Left colon (tissue), 2 donors: ENCODE measurements at regions not wholly inside any gene's neighbourhood (a gene's known extent, or its start where the extent isn't known, plus 50 kb on each side); places are given as distances from the start of the nearest gene placed in this dataset.

Experiments
- ATAC-seq: fragments of 200-7000 bp; cut with Tn5 transposase; one replicate; pipeline ENCODE4 v1.9.1; 2020; ENCODE audit warnings: mild to moderate bottlenecking, moderate library complexity
- DNase-seq, 2 donors: peaks; one replicate each; pipeline ENCODE4 v3.0.0-alpha.2; 2020
- intact Hi-C, 2 donors: fragments of 100-400 bp; cut with DNase I in 1 of 2; cut with micrococcal nuclease in 1 of 2; formaldehyde crosslinking; loops; one replicate each; pipeline versions ENCODE4 v1.11.2 to v1.14.0; 2022; cut with DNase I, micrococcal nuclease
- donor health status: DM: no; HTN: no; CAD: no.
- donor health status: DM: yes; HTN: yes; CAD: no.

DNA sequence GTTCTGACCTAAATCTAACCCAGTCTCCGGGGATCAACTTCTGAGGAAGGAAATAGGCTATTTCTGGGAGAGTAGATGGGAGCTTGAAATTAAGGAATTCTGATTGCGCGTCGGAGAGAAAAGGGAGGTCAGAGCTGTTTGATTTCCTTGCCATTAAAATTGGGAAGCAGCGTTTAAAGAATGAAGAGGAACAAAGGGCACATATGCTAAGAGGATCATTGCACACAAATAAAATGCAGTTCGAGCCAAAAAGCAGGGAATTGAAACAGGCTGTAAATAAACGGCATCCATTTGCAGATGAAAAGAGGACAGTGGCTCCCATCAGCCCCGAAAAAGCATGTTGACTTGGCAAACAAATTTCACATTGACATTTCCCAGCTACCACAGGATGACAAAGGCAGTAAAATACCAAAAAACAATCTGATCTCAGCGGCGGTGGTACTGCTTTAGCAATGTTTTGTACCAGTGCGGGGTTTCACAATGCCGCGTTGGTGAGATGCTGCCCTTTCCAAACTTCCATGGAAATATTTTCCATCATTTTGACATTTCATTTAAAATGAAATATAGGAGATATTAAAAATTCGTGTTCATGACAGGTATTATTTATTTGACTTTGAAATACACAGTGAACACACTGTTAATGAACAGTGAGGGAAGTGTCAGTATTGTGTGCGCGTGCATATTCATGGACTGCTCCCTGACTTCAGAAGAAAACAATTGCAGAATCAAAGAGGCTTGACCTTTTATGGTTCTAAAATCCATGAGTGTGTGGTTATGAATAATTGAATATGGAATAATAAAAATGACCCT is 108.8 kb downstream of the SQOR start:
- ATAC-seq (no peak), DNase-seq (no peak)
- intact Hi-C loops = no loop called here

DNA sequence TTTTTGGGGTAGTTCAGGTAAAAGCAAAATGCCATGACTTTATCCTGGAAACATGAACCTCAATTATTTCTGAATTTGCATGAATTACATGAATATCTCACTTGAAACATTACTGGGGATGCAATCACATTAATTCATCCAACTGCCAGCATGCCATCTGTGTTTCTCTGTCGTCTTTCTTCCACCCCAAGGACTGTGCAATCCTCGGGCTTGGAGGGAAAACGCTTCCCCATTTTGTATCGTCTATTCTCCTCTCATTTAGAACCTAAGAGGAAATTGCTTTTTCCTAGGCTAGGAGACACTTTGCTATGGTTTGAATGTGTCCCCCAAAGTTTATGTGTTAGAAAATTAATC is 109.4 kb downstream of the SQOR start:
- intact Hi-C loops = no loop called here
- DNase-seq (no peak), ATAC-seq (no peak)

DNA sequence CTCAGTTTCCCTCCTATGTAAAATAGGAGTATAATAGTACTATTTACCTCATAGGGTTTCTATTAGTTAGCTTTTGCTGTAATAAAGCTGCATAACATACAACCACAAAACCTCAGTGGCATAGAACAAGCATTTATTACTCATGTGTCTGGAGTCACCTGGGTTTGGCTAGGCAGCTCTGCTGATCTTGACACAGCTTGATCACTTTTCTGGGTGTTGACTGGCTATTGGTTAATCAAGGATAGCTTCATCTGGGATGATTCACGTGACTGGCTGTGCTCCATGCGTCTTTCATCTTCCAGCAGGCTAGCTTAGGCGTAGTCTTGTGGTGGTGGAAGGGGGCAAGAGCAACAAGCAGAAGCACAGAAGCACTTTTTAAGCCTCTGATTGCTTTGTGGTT is 112.6 kb downstream of the SQOR start:
- intact Hi-C loops = no loop called here

DNA sequence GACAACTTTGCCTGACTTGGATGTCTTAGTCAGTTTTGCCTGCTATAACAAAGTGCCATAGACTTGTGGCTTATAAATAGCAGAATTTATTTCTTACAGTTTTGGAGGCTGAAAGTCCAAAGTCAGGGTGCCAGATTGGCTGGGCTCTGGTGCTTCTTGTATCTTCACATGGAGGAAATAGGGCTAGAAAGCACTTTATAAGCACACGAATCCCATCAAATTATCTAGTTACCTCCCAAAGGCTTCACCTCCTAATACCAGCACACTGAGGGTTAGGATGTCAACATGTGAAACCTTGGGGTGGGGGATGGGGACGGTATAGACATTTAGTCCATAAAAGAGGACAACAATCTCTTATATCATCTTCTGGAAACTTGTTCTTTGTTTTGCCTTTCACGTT is 116.8 kb downstream of the SQOR start:
- intact Hi-C loops = no loop called here
- DNase-seq (no peak), ATAC-seq (no peak)

More for the DNA sequence above, 112.6 kb downstream of the SQOR start:
- DNase-seq (no peak), ATAC-seq (no peak)

DNA sequence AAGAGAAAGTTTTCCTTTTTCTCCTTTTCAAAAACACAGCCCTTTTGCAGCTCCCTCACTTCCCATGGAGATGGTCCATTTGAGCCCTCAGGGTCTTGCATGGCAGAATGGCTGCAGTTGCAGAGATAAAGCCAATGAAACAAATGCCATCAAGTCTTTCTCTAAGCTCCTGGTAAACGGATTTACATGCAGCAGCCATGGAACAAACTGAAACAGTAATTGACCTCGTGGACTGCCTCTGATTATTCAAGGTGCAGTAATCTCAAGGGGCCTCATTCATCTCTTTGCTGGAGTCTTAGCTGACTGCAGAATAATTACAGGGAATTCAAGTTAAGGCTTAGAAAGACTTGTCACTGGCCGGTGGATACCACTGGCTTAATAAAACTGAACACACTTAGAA is 125.1 kb downstream of the SQOR start:
- ATAC-seq (no peak), DNase-seq (no peak)
- intact Hi-C loops = no loop called here

DNA sequence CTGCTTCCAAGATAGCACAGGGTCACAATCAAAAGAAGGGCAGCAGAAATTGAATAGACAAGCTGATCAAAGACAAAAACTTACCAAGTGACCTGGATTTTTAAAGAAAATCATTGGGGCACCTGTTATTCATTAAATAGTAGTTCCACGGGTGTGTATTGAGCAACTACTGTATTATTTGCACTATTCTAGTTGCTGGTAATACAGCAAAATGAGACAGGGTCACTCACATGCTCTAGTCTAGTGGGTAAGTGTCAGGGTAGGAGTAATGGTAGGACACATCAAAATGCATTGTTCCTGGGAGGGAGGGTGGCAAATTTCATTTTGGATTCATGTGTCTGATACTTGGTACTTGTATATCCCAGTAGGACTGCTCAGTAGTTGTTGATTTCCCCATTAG is 127.9 kb downstream of the SQOR start:
- DNase-seq = no peak
- intact Hi-C loops = no loop called here
- no peak for ATAC-seq

DNA sequence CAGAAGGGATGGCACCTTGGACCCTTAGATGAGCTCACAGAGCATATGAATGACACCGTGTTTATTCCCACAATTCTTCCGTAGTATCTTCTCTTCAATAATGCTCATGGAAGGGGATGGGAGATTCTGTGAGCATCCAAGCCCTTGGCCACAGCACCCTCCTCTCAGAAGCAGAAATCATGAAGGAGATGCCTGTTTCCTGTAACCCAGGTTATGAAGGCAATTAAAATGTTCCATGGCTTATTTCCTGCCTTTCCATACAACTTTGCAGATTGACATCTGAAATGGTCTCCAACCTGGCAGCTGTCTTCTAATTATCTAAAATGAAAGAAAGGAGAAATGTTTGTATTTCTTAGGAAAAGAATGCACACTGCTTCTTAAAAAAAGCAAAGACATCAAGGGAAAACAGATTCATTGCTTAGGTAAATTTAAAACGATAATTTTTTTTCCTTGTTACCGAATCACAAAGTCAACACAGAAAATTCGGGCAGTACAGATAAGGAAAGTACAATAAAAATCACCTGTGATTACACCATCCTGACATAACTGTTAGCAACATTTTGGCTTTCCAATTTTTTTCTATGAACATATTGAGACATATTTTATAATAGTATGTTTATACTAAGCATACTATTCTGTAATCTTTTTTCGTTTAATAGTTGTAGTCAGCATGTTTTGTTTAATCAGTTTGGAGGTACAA is 128.5 kb downstream of the SQOR start:
- DNase-seq (no peak), ATAC-seq (peak; percentile 61)
- intact Hi-C loops = no loop called here

DNA sequence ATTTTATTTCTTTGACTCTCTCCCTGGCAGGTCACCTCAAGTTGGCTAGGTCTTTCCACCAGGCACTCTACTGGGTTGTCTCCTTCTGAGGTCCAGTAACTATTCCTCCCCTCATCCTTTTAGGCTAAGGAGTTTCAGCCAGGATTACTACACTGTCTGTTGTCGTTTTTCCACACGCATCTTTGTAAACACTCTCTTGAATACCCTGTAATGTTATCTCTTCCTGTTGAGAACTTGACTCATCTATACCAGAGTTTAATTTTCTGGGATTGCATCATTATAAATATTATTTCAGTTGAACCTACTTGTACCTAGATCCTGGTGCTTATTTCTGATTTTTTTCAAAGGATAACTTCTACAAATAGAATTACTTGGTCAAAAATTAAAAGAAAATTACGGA is 138.3 kb downstream of the SQOR start:
- intact Hi-C loops = no loop called here
- DNase-seq (no peak), ATAC-seq (no peak)

DNA sequence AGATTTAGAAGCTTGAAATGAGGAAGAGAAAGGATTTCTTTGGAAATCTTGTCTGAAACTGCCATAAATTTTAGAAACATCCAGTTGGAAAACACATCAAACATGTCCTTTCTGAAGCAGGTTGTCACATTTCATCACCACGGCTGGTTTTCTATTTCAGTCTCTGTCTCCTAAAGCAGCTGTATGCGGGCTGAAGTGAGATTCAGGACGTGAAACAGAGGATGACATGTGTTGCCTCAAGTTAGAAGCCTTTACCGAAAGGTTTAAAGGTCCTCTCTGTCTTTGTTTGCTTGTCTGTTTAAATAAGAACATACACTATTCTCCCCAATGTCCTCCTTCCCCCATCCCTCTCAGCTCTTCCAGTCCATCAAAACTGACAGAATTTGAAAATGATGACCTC is 141.9 kb downstream of the SQOR start:
- intact Hi-C loops = no loop called here
- ATAC-seq (no peak), DNase-seq (no peak)

DNA sequence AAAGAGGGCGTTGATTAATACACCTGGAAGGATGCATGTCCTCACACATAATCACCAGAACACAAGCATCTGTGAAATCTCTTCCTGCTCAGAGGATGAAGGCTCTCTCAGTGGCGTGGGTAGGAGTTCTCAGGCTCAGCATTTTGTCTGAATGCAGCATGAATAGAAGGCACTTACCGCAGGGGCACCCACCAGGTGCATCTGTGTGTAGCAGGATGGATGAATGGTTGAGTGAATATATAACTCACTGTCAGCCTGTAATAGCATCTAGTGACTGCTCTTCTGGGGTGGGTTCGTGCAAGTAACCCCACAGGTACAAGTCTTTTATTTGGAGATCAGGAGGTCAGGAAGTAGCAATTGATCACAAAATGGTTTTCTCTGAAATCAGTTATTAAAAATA is 143.0 kb downstream of the SQOR start:
- ATAC-seq (no peak), DNase-seq (no peak)
- intact Hi-C loops = no loop called here

DNA sequence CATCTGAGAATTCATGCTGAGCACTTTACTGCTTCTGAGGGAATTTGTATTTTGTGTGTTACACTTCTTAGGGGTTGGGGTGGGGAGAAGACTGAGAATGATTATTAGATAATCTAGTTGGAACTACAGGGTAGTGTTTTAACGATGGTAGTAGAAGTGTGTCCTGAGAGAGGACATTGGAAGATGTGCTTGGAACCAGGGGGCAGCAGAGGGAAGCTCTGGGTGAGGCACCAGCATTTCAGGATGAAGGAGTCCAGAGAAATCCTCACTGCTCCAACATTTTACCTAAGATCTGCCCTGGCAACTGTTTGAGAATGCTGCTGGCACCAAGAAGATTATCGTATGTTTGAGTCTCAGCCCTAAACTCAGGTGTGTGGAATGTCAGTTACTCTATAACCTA is 145.5 kb downstream of the SQOR start:
- ATAC-seq (no peak), DNase-seq (no peak)
- intact Hi-C loops = no loop called here

DNA sequence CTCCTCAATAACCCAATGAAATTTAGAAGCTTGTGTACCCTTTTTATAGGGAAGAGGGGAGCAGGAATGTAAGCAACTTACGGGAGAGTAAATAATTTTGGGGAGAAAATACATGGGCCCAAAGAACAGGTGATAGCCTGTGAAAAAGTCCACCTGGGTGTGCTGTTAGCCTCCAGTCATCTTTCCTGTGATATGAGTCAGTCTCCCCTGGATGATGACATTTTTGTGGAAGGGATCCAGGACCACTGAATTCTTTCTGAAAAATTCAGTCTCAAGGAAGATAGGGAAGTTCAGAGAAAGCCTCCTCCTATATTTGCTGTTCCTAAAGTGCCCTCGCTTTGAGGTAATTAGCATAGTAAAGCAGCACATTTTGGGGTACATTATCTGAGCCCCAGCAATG is 149.8 kb downstream of the SQOR start:
- ATAC-seq (no peak), DNase-seq (no peak)
- intact Hi-C loops = no loop called here

DNA sequence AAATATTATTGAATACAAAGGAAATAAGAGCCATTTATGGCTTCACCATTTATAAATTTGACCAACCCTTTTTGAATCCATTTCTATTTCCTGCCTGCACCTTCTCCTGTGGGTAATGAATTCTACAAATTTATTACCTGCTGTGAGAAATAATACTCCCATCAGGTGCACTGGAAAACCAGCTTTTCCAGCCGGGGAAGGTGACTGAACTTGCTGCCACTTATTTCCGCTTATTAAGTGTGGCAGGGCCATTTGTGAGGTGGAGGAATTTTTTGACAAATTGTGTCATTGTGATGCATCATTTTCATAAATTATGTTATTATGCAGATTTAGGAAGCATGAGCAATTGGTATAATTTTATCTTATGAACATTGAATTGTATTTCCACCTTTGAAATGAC is 151.1 kb downstream of the SQOR start:
- ATAC-seq = no peak
- DNase-seq = no peak
- intact Hi-C loops = no loop called here

DNA sequence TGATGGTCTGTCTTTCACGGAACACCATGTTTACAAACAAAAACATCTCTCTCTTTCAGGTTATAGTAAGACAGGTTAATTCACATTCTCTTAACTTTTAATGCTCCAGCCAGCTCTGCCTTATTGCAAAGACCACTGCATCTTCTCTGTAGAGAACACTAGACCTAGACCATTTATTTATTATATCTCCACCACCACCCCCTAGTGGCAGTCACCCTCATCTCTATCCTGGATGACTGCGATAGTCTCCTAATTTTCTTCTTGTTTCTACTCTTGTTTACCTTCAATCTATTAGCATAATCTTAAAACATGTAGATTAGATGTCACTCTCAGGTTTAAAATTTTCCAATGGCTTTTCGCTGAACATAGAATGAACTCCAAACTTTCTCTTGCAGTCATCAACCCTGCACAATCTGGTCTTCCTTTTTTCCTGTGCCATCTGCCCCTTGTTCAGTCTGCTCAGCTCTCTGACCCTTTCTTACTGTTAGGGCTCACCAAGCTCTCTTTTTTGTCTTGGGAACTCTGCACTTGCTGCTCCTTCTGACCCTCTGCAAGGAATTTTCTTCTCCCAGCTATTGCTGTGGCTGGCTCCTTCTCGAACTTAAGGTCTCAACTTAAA is 155.6 kb downstream of the SQOR start:
- DNase-seq (peak in 1 of 2 donors; percentile 59), ATAC-seq (peak; percentile 77)
- intact Hi-C loops = loop anchor here in 1 of 2 donors (5.0 kb wide), 1 partner anchor 78 kb away; no protein-coding TSS in a partner anchor

DNA sequence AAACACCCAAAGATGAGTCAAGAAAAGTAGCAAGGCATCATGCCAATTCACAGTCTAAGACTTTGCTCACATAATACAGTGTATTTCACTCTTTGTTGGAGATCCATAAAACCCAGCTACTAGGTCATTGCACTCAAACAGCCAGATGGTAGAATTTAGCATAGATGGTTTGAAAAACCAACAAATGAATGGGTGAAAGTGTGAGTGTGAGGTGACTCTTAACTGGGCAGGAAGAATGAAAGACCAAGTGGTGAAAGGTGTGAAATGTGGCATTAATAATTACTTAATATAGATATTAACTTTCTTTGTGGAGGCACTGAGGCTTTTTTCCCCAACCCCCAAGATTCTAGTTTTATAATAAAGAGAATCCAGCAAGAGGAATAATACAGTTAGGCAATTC is 159.5 kb downstream of the SQOR start:
- ATAC-seq (no peak), DNase-seq (no peak)
- intact Hi-C loops = loop anchor here in 1 of 2 donors (5.0 kb wide), 1 partner anchor 82 kb away; no protein-coding TSS in a partner anchor

DNA sequence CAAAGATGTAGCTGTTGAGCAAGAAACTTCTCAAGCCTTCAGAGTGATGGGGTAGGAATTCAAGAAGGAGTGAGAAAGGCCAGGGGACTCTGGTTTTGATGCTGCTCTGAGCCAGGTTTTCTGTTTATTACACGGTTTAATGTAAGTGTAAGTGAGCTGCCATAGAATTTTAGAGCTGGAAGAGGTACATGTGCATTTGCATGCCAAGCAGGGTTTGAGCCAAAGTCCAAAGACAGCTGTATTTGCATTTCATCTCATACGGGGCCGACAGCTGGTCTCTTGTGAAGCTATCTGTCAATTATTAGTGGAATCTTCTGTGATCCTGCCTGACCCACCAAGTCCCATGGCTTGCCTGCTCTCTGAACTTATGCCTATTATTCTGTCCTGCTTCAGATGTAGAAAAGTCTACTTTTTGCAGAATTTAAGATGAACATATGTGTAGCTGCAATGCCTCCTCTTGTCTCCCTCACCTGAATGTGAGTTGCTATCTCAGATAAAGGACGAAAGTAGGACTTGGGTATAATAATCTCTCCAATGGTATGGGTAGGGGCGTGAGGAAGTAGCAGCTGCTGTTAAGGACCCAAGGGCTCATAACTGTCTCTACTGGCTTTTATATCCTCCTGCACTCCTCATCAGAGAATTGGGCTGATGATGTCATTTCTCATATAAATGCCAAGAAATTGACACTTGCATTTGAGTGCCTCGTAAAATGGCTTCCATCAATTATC is 160.0 kb downstream of the SQOR start:
- peak; percentile 34 for ATAC-seq
- intact Hi-C loops = loop anchor here in 1 of 2 donors (5.0 kb wide), 1 partner anchor 83 kb away; no protein-coding TSS in a partner anchor
- DNase-seq = peak in 1 of 2 donors; percentile 9

DNA sequence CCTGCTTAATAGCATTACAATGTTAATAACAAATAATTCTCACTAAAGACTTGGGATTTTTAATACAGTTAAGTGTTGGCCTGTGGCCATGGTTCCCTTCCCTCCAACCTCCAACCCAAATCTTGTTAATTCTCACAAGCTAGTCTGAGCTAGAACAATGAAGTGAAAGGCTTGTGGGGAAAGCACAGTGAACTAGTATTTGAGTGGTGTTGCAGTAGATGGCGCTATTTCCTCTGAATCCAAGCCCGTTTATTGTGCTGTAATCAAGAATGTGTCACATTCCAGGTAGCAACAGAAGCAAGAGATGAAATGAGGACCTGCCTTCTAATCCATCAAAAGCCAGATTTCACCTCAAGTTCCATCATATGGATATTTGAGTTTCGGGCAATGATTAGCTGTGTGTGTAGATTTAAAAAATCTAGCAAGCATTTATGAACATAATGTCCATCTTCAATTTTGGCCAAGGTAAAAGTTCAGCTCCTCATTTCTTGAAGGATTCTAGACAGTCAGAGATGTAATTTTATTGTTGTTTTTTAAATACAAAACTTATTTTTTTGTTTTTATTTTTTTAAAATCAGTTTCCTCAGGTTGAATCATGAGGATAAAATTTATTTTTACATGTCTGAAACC is 160.7 kb downstream of the SQOR start:
- intact Hi-C loops = no loop called here
- ATAC-seq (peak; percentile 85), DNase-seq (peak; percentile 17 to 36)

DNA sequence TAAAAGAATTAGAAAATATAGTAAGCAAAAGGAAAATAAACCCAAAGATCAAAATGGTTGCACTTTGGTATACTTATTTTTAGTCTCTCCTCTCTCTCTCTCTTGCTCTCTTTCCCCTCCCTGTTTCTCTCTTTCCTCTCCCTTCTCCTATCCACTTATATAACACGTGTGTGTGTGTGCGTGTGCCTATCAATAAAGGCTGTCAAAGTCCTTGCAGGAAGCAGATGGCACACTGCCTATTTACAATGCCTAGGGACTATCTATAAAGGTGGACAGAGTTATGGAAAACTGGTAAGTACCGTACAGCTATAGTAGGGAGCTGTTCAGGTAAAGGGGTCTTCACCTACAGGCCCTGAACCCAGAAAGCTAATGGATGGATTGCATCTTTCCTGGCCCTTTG is 161.6 kb downstream of the SQOR start:
- intact Hi-C loops = no loop called here
- DNase-seq (peak; percentile 9 to 48), ATAC-seq (peak; percentile 96)

DNA sequence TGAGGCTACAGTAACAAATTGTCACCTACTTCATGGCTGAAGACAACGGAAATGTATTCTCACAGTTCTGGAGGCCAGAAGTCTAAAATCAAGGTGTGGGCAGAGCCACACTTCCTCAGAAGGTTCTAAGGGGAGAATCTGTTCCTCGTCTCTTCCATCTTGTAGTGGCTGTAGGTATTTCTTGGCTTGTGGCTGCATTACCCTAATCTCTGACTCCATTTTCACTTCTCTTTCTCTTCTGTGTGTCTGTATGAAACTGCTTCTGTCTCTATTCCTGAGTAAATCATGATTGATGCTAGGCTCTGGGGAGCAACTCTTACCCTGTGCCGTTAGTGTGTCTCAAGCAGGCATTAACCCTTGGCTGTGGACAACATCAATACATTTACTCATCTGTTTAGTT is 164.7 kb downstream of the SQOR start:
- intact Hi-C loops = no loop called here
- no peak for ATAC-seq

More for the DNA sequence above, 164.7 kb downstream of the SQOR start:
- DNase-seq = no peak
